ENCODE measurements at regions not wholly inside any gene's neighbourhood (a gene's known extent, or its start where the extent isn't known, plus 50 kb on each side); places are given as distances from the start of the nearest gene placed in this dataset.
A peak's percentile ranks its signal among the peaks of the same experiment; 100 is the strongest.

DNA sequence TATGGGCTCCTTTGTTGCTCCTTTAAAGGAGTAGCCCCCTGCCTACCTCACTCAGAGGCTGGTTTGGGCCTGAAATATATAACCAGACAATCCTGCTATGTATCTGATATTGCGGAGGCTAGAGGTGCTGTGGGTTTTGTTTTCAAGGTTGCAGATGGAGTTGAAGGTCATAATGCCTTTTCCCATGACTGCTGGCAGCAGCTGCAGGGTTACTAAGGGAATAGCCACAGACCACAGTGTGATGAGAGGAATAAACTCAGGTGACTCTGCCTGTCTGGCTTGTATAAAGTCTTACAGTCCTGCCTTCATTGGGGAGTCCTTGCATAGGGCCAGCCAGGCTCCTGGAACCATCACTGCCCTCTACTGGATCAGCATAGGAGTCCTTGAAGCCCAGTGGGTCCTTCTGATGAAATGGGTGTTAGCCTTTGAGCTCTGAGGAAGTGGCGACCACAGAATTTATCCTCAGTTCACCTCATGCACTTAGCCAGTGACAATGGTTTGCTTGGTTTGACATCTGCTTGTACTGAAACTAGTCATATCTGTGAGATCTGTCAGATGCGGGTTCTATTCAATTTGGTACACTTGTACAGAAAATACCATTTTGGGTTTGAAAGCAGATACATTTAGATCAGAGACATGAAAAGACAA lies 174.4 kb upstream of the HMCN1 start:
- peak; percentile 58 for TF ChIP-seq CTCF (IDR thresholded peaks at IDR 0.05; ENCODE audit: insufficient read depth, low read depth, low read length, missing control alignments)
- DNase-seq (ENCODE audit: low read depth): peak; percentile 92
- H3K4me3 ChIP-seq (ENCODE audit: low read depth, low read length): no peak overlapping the region

- H3K4me3 ChIP-seq (ENCODE audit: low read depth, low read length): no peak overlapping the region
- no peak for DNase-seq (ENCODE audit: low read depth)
- TF ChIP-seq CTCF (IDR thresholded peaks at IDR 0.05; ENCODE audit: insufficient read depth, low read depth, low read length, missing control alignments): no peak
These were observed 175.0 kb upstream of the HMCN1 start for GRCh38 chr1:185559151-185559550.

DNA sequence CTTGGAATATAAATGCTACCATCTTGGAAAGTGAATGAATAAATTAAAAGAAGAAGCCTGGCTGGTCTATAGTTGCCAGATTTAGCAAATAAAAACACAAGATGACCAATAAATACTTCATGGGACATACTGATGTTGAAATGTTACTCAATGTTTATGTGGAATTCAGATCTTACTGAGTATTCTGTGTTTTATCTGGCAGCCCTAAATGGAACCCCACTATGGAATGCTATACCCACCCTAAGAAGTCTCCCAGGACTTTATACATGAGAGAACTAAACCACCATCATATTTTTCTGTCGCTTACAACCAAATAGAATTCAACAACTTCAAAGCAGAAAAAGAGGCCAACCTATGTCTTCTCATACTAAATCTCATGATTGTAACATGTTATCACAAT lies 177.6 kb upstream of the HMCN1 start:
- H3K4me3 ChIP-seq (ENCODE audit: low read depth, low read length): no peak overlapping the region
- no peak for TF ChIP-seq CTCF (IDR thresholded peaks at IDR 0.05; ENCODE audit: insufficient read depth, low read depth, low read length, missing control alignments)
- DNase-seq (ENCODE audit: low read depth): no peak

- no peak overlapping the region for H3K4me3 ChIP-seq (ENCODE audit: low read depth, low read length)
- no peak for DNase-seq (ENCODE audit: low read depth)
- no peak for TF ChIP-seq CTCF (IDR thresholded peaks at IDR 0.05; ENCODE audit: insufficient read depth, low read depth, low read length, missing control alignments)
These were observed 178.4 kb upstream of the HMCN1 start for GRCh38 chr1:185555743-185556142.

DNA sequence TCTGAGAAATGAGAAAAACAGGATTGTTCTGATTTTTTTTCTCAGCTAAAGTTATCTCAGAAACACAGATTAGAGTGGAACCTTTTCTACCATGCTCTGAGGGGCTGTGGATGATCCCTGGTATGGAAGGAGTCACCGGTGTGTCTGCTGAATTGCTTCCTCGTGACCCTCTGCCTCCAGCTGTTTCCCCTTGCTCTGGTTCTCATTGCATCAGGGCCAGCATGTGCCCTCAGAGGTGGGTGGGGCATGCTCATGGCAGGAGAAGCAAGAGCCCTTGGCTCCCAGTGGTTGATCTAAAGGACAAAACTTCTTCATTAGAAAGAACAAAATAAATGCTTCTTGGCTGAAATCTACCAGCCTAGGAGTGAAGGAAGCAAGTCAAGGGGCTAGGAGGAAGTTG lies 183.2 kb upstream of the HMCN1 start:
- no peak for DNase-seq (ENCODE audit: low read depth)
- no peak overlapping the region for H3K4me3 ChIP-seq (ENCODE audit: low read depth, low read length)
- no peak for TF ChIP-seq CTCF (IDR thresholded peaks at IDR 0.05; ENCODE audit: insufficient read depth, low read depth, low read length, missing control alignments)

GRCh38 chr1:185549906-185550305 lies 184.3 kb upstream of the HMCN1 start:
- no peak for TF ChIP-seq CTCF (IDR thresholded peaks at IDR 0.05; ENCODE audit: insufficient read depth, low read depth, low read length, missing control alignments)
- H3K4me3 ChIP-seq (ENCODE audit: low read depth, low read length): no peak overlapping the region
- no peak for DNase-seq (ENCODE audit: low read depth)

DNA sequence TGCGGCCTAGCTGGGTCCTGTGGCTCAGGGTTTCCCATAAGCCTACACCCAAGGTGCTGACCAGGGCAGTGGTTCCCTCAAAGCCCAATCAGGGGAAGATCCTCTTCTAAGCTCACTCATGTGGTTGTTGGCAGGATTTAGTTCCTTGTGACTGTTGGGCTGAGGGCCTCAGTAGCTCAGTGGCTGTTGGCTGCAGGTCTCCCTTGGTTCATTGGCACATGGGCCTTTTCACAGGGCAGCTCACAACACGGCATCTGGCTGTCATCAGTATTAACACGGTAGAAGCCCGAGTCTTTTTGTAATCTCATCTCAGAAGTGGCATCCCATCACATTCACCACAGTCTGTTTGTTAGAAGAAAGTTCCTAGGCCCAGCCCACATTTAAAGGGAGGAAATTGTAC lies 188.2 kb upstream of the HMCN1 start:
- H3K4me3 ChIP-seq (ENCODE audit: low read depth, low read length): no peak overlapping the region
- TF ChIP-seq CTCF (IDR thresholded peaks at IDR 0.05; ENCODE audit: insufficient read depth, low read depth, low read length, missing control alignments): no peak
- DNase-seq (ENCODE audit: low read depth): no peak

All from GM12865 (cell line).